ENCODE measurements at regions not wholly inside any gene's neighbourhood (a gene's known extent, or its start where the extent isn't known, plus 50 kb on each side); places are given as distances from the start of the nearest gene placed in this dataset.

GRCh38 chr18:45548614-45549013 is 66.7 kb upstream of the SLC14A2 start:
- no peak for DNase-seq

GRCh38 chr18:45549290-45549689 is 66.0 kb upstream of the SLC14A2 start:
- DNase-seq = no peak

GRCh38 chr18:45551142-45551815 is 64.0 kb upstream of the SLC14A2 start:
- no peak for DNase-seq

- DNase-seq = no peak
These were observed 61.4 kb upstream of the SLC14A2 start for GRCh38 chr18:45553723-45554388.

- no peak for DNase-seq
These were observed 60.9 kb upstream of the SLC14A2 start for GRCh38 chr18:45554389-45554737.

- no peak for DNase-seq
These were observed 59.1 kb upstream of the SLC14A2 start for GRCh38 chr18:45556222-45556621.

- no peak for DNase-seq
These were observed 58.0 kb upstream of the SLC14A2 start for GRCh38 chr18:45557287-45557686.

- DNase-seq = no peak
These were observed 57.5 kb upstream of the SLC14A2 start for GRCh38 chr18:45557779-45558178.

GRCh38 chr18:45559258-45559657 is 56.0 kb upstream of the SLC14A2 start:
- DNase-seq = no peak

- DNase-seq = no peak
These were observed 54.4 kb upstream of the SLC14A2 start for GRCh38 chr18:45560870-45561269.

GRCh38 chr18:45562567-45563479 is 52.5 kb upstream of the SLC14A2 start:
- DNase-seq = no peak

- no peak for DNase-seq
These were observed 49.9 kb upstream of the SLC14A2 start for GRCh38 chr18:45565280-45565970.

Data from activated effector memory CD4-positive, alpha-beta T cell treated with anti-CD3 and anti-CD28 coated beads, Interleukin-2, amount 50 U/mL, for 16 hours (primary cell).